Naive thymus-derived CD4-positive, alpha-beta T cell (primary cell): ENCODE measurements at regions not wholly inside any gene's neighbourhood (a gene's known extent, or its start where the extent isn't known, plus 50 kb on each side); places are given as distances from the start of the nearest gene placed in this dataset.

ENCODE experiments used
- ATAC-seq: fragments of 150-1000 bp; cut with Tn5 transposase; 2 replicates; pipeline ENCODE4 v1.10.0; 2021; ENCODE audit warnings: mild to moderate bottlenecking, moderate library complexity
- CTCF ChIA-PET: fragments of 350-600 bp; sonication (Branson Sonifier 250); formaldehyde crosslinking; loops from one replicate; lab custom pipeline; 2021; ENCODE audit warnings: antibody characterized with exemption; lab: Charles Lee
- POLR2A ChIA-PET: fragments of 350-600 bp; sonication (Branson Sonifier 250); formaldehyde crosslinking; loops from one replicate; lab custom pipeline; 2021; ENCODE audit warnings: antibody characterized with exemption, inconsistent platforms; lab: Charles Lee
- DNase-seq, 9 donors: peaks; one replicate each; pipeline versions ENCODE4 v3.0.0 to v3.0.0-alpha.2; 2020 to 2022; ENCODE audit warnings: mixed read lengths in 1 of 9
- H3K27ac ChIP-seq: one replicate; pipeline ENCODE4 v1.7.0; 2013; ENCODE audit warnings: mild to moderate bottlenecking, low read depth, low read length, moderate library complexity
- H3K27me3 ChIP-seq, 2 donors: one replicate each; pipeline ENCODE4 v1.7.0; 2013; ENCODE audit warnings: low read length in 2 of 2, mild to moderate bottlenecking in 2 of 2, moderate library complexity in 2 of 2; ENCODE audit not compliant: control insufficient read depth in 2 of 2, insufficient read depth in 2 of 2
- H3K36me3 ChIP-seq, 3 experiments: 1 replicate in 2 of 3; 2 replicates in 1 of 3; pipeline ENCODE4 v1.7.0; 2013; ENCODE audit warnings: low read length in 3 of 3, mild to moderate bottlenecking in 3 of 3, moderate library complexity in 1 of 3; ENCODE audit not compliant: insufficient read depth in 3 of 3, control insufficient read depth in 2 of 3
- H3K4me1 ChIP-seq, 2 donors: one replicate each; pipeline ENCODE4 v1.7.0; 2013; ENCODE audit warnings: low read length in 2 of 2, mild to moderate bottlenecking in 2 of 2, moderate library complexity in 1 of 2; ENCODE audit not compliant: control insufficient read depth in 2 of 2, insufficient read depth in 2 of 2
- H3K4me3 ChIP-seq: 2 replicates; pipeline ENCODE4 v1.7.0; 2013; ENCODE audit warnings: mild to moderate bottlenecking, low read length
- H3K9me3 ChIP-seq, 3 experiments: 1 replicate in 2 of 3; 2 replicates in 1 of 3; pipeline ENCODE4 v1.7.0; 2013; ENCODE audit warnings: low read length in 3 of 3; ENCODE audit not compliant: control insufficient read depth in 2 of 3
- H3K27ac Mint-ChIP-seq, 9 donors: one replicate each; pipeline ENCODE4 v1.8.0; 2020 to 2022; ENCODE audit warnings: mixed read lengths in 9 of 9, mild to moderate bottlenecking in 8 of 9, moderate library complexity in 5 of 9, inconsistent platforms in 2 of 9
- H3K27me3 Mint-ChIP-seq, 5 donors: one replicate each; pipeline ENCODE4 v1.8.0; 2021 to 2022; ENCODE audit warnings: mixed read lengths in 5 of 5, mild to moderate bottlenecking in 1 of 5
- H3K36me3 Mint-ChIP-seq, 5 donors: one replicate each; pipeline ENCODE4 v1.8.0; 2020 to 2022; ENCODE audit warnings: mixed read lengths in 5 of 5, mild to moderate bottlenecking in 3 of 5, inconsistent platforms in 1 of 5
- H3K4me1 Mint-ChIP-seq, 7 donors: one replicate each; pipeline ENCODE4 v1.8.0; 2020 to 2022; ENCODE audit warnings: mixed read lengths in 7 of 7, mild to moderate bottlenecking in 3 of 7, inconsistent platforms in 1 of 7
- H3K4me3 Mint-ChIP-seq, 10 donors: one replicate each; pipeline ENCODE4 v1.8.0; 2020 to 2022; ENCODE audit warnings: mild to moderate bottlenecking in 10 of 10, mixed read lengths in 10 of 10, moderate library complexity in 6 of 10, inconsistent platforms in 2 of 10
- H3K9me3 Mint-ChIP-seq, 11 donors: one replicate each; pipeline ENCODE4 v1.8.0; 2020 to 2022; ENCODE audit warnings: mixed read lengths in 11 of 11, mild to moderate bottlenecking in 4 of 11, inconsistent platforms in 1 of 11, moderate library complexity in 1 of 11
- intact Hi-C, 2 donors: fragments of 100-400 bp; cut with micrococcal nuclease; formaldehyde crosslinking; loops; one replicate each; pipeline ENCODE4 v1.15.1; 2023

DNA sequence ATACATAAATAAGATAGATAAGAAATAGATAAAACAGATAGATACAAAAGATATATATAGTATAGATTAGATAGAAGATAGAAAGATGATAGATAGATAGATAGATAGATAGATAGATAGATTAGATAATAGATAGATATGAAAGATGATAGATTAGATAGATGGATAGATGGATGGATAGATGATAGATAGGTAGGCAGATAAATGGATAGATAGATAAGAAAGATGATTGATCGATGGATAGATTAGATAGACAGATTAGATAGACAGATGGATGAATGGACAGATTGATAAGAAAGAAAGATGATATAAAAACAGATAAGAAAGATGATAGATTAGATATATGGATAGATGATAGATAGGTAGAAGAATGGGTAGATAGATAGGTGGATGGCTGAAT is 90.3 kb downstream of the SMIM20 start:
- H3K4me3 Mint-ChIP-seq: no peak overlapping the region
- H3K36me3 ChIP-seq: no peaks in the 10 kb centered on the region
- peaks cover 5 to 22% (median 13%) of the 10 kb centered on the region in 5 donors for H3K27me3 Mint-ChIP-seq
- POLR2A ChIA-PET: no interaction called here
- no peaks in the 10 kb centered on the region for H3K4me1 Mint-ChIP-seq
- no peaks in the 10 kb centered on the region for H3K4me1 ChIP-seq
- no peak overlapping the region for H3K27ac ChIP-seq
- H3K27me3 ChIP-seq: no peaks in the 10 kb centered on the region
- no peak overlapping the region for H3K27ac Mint-ChIP-seq
- intact Hi-C loops: no loop called here
- CTCF ChIA-PET: interaction anchor here (0.6 kb wide), 1 partner anchor 406 kb away, joined by 4 read pairs; no protein-coding TSS in a partner anchor
- H3K9me3 ChIP-seq: no peaks in the 10 kb centered on the region
- H3K9me3 Mint-ChIP-seq: peaks cover 0 to 19% (median 6%) of the 10 kb centered on the region in 11 donors
- no peak overlapping the region for H3K4me3 ChIP-seq
- H3K36me3 Mint-ChIP-seq: peaks cover 0 to 6% (median 0%) of the 10 kb centered on the region in 5 donors
- DNase-seq (no peak), ATAC-seq (no peak)

DNA sequence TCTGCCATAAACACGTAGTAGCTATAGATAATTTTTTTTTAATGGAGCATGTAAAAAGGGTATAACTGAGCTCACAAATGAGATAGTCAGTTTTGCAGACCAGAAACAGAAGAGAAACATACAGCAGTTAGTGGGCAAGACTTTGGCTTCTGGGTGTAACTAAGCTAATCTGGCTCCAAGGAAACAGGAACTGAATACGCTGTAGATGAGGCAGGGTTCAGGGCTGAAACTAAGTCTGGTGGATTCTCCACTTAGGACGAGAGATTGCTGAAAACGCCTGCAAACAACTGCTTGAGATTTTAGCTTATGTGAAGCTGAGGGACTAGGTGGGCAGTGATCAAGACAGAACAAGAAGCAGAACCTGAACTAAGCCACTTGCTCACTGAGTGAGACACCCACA is 91.7 kb downstream of the SMIM20 start:
- Mint-ChIP-seq H3K36me3 (peaks cover 0 to 6% (median 0%) of the 10 kb centered on the region in 5 donors), H3K27ac (no peak overlapping the region), H3K27me3 (peaks cover 9 to 22% (median 13%) of the 10 kb centered on the region in 5 donors), H3K4me1 (no peaks in the 10 kb centered on the region), H3K4me3 (no peak overlapping the region), H3K9me3 (peaks cover 0 to 33% (median 11%) of the 10 kb centered on the region in 11 donors)
- intact Hi-C loops: no loop called here
- Histone ChIP-seq H3K9me3 (no peaks in the 10 kb centered on the region), H3K27ac (no peak overlapping the region), H3K36me3 (no peaks in the 10 kb centered on the region), H3K4me1 (no peaks in the 10 kb centered on the region), H3K27me3 (no peaks in the 10 kb centered on the region), H3K4me3 (no peak overlapping the region)
- ATAC-seq (no peak), DNase-seq (no peak)
- ChIA-PET POLR2A (interaction anchor here (0.6 kb wide), 1 partner anchor 1440 kb away, joined by 3 read pairs; no protein-coding TSS in a partner anchor), CTCF (interaction anchor here (0.5 kb wide), 1 partner anchor 151 kb away, joined by 3 read pairs; no protein-coding TSS in a partner anchor)

DNA sequence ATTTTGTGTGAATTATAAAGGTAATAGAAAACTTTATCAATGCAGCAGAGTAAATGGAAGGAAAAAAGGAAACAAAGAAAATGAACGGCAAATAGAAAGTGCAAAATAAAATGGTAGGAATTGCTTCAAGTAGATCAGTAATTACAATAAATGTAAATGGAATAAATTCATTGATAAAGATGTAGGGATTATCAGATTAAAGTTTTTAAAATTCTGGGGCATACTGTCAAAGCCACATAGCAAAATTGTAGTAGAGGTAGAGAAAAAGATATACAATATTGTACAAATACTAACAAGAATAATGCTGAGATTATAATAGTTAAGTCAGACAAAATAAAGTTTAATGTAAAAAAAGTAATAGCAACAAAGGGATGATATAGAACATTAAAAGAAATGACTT is 94.7 kb downstream of the SMIM20 start:
- no peak overlapping the region for H3K27ac ChIP-seq
- no peaks in the 10 kb centered on the region for H3K4me1 ChIP-seq
- no peak overlapping the region for H3K4me3 ChIP-seq
- Mint-ChIP-seq H3K4me1 (no peaks in the 10 kb centered on the region), H3K9me3 (peaks cover 0 to 33% (median 11%) of the 10 kb centered on the region in 11 donors), H3K27ac (no peak overlapping the region), H3K4me3 (no peak overlapping the region), H3K27me3 (peaks cover 26 to 37% (median 30%) of the 10 kb centered on the region in 5 donors), H3K36me3 (peaks cover 0 to 6% (median 0%) of the 10 kb centered on the region in 5 donors)
- no peaks in the 10 kb centered on the region for H3K27me3 ChIP-seq
- no peaks in the 10 kb centered on the region for H3K9me3 ChIP-seq
- POLR2A ChIA-PET: no interaction called here
- intact Hi-C loops: no loop called here
- H3K36me3 ChIP-seq: no peaks in the 10 kb centered on the region
- DNase-seq (no peak), ATAC-seq (no peak)
- CTCF ChIA-PET: interaction anchor here (0.7 kb wide), 1 partner anchor 15 kb away, joined by 3 read pairs; no protein-coding TSS in a partner anchor

DNA sequence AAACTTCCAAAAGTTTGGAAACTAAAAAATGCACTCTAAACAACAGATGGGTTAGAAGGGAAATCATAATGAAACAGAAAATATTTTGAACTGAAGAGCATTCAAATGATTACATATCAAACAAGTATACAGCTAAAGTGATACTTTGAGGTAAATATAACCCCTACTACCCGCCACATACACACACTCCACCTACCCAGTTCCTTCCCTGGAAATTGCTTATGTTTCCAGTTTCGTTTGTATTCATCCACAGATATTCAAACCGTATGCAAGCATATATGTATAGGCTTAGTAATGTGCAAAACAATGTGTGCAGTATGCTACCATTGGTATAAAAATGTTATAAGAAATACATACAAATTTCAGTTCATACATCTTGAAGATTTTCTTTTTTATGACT is 95.5 kb downstream of the SMIM20 start:
- H3K9me3 ChIP-seq: no peaks in the 10 kb centered on the region
- no peaks in the 10 kb centered on the region for H3K4me1 ChIP-seq
- Mint-ChIP-seq H3K27me3 (peaks cover 28 to 36% (median 32%) of the 10 kb centered on the region in 5 donors), H3K36me3 (peaks cover 0 to 6% (median 0%) of the 10 kb centered on the region in 5 donors), H3K4me1 (no peaks in the 10 kb centered on the region), H3K4me3 (no peak overlapping the region), H3K9me3 (peaks cover 0 to 33% (median 11%) of the 10 kb centered on the region in 11 donors), H3K27ac (no peak overlapping the region)
- no peak overlapping the region for H3K4me3 ChIP-seq
- ATAC-seq: no peak
- H3K36me3 ChIP-seq: no peaks in the 10 kb centered on the region
- intact Hi-C loops: no loop called here
- no peak for DNase-seq
- H3K27me3 ChIP-seq: no peaks in the 10 kb centered on the region
- H3K27ac ChIP-seq: no peak overlapping the region
- ChIA-PET CTCF (no interaction called here), POLR2A (no interaction called here)

DNA sequence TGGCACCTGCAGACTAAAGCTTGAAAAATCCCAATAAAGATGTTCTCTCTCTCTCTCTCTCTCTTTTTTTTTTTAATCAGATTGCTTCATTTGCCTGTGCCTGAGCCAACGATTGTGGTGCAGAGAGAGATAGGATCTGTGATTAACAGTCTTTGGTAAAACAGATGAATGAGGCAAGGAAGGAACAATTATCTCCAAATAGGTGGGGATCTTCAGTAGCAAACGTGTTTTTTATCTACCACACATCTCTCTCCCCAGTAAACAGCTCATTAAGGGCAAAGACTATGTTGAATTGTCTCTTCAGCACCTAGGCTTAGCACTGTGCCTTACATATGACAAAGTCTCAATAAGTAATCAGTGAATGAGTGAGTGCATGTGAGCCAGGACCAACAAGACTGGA is 96.3 kb downstream of the SMIM20 start:
- no peak overlapping the region for H3K4me3 Mint-ChIP-seq
- H3K36me3 ChIP-seq: no peaks in the 10 kb centered on the region
- H3K4me1 ChIP-seq: no peaks in the 10 kb centered on the region
- H3K4me1 Mint-ChIP-seq: no peaks in the 10 kb centered on the region
- ChIA-PET CTCF (no interaction called here), POLR2A (no interaction called here)
- H3K9me3 ChIP-seq: no peaks in the 10 kb centered on the region
- no peak overlapping the region for H3K27ac ChIP-seq
- ATAC-seq: no peak
- H3K27me3 ChIP-seq: no peaks in the 10 kb centered on the region
- intact Hi-C loops: no loop called here
- H3K36me3 Mint-ChIP-seq: peaks cover 0 to 6% (median 0%) of the 10 kb centered on the region in 5 donors
- DNase-seq: no peak
- H3K27me3 Mint-ChIP-seq: peaks cover 29 to 41% (median 34%) of the 10 kb centered on the region in 5 donors
- H3K9me3 Mint-ChIP-seq: peaks cover 0 to 33% (median 11%) of the 10 kb centered on the region in 11 donors
- H3K4me3 ChIP-seq: no peak overlapping the region
- H3K27ac Mint-ChIP-seq: no peak overlapping the region

DNA sequence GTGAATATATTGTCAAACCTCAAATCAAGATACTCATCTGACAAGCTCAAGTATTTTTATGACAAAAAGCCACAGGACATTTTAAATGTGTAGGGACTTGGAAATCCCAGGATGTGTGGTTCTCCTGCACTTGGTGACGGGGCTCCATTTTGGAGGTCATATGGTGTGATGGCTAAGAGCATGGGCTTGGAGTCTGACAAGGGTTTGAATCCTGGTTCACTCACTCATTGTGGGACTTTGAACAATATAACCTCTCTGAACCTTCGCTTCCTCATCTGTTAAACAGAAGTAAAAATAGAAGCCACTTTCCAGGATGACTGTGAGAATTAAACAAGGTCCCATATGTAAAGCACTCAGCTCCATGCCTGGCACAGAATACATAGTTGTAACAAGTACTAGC is 99.6 kb downstream of the SMIM20 start:
- Histone ChIP-seq H3K27me3 (no peaks in the 10 kb centered on the region), H3K27ac (no peak overlapping the region), H3K36me3 (no peaks in the 10 kb centered on the region), H3K4me3 (no peak overlapping the region), H3K4me1 (no peaks in the 10 kb centered on the region), H3K9me3 (no peaks in the 10 kb centered on the region)
- no peak overlapping the region for H3K27ac Mint-ChIP-seq
- ChIA-PET POLR2A (interaction anchor here (0.6 kb wide), 1 partner anchor 1062 kb away, joined by 4 read pairs; no protein-coding TSS in a partner anchor), CTCF (no interaction called here)
- H3K4me1 Mint-ChIP-seq: no peaks in the 10 kb centered on the region
- H3K9me3 Mint-ChIP-seq: peaks cover 0 to 18% (median 7%) of the 10 kb centered on the region in 11 donors
- intact Hi-C loops: no loop called here
- DNase-seq: no peak
- H3K4me3 Mint-ChIP-seq: no peak overlapping the region
- peaks cover 0 to 1% (median 0%) of the 10 kb centered on the region in 5 donors for H3K36me3 Mint-ChIP-seq
- ATAC-seq: no peak
- H3K27me3 Mint-ChIP-seq: peaks cover 23 to 37% (median 35%) of the 10 kb centered on the region in 5 donors

DNA sequence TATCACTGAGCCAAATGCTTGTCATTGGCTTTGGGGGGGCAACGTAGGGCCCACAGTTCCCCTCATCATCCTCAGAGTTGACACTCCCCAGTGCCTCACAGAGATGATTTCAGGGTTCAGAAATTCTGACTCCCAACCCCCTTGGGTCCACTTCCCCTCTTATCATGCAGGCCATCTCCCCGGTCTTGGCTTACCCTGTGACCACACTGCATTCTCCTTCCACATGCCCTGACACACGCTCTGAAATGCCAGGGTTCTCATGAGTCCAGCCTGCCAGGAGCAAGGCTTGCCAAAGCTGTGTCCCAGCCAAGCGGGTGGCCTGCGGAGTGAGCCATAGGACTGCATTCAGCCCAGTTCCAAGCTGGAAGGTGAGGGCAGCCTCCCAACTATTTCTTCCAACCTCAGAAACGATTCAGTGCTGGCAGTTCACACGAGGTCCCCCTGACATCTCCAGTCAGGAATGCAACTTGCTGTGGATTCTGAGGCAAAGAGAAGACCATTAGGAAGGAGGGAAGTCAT is 101.2 kb downstream of the SMIM20 start:
- intact Hi-C loops: no loop called here
- Mint-ChIP-seq H3K4me3 (no peak overlapping the region), H3K4me1 (peaks cover 0 to 5% (median 0%) of the 10 kb centered on the region in 7 donors), H3K9me3 (peaks cover 0 to 5% (median 2%) of the 10 kb centered on the region in 11 donors), H3K27me3 (peaks cover 20 to 39% (median 36%) of the 10 kb centered on the region in 5 donors), H3K27ac (no peak overlapping the region), H3K36me3 (no peaks in the 10 kb centered on the region)
- no peaks in the 10 kb centered on the region for H3K27me3 ChIP-seq
- H3K9me3 ChIP-seq: no peaks in the 10 kb centered on the region
- DNase-seq (no peak), ATAC-seq (no peak)
- ChIA-PET CTCF (no interaction called here), POLR2A (no interaction called here)
- no peak overlapping the region for H3K4me3 ChIP-seq
- H3K27ac ChIP-seq: no peak overlapping the region
- H3K4me1 ChIP-seq: no peaks in the 10 kb centered on the region
- H3K36me3 ChIP-seq: no peaks in the 10 kb centered on the region
